ENCODE measurements at regions not wholly inside any gene's neighbourhood (a gene's known extent, or its start where the extent isn't known, plus 50 kb on each side); places are given as distances from the start of the nearest gene placed in this dataset.

GRCh38 chr2:235238537-235238936 is 255.3 kb upstream of the AGAP1 start (continued):
- no peak for TF ChIP-seq ZBTB20 (tag by site-specific recombination; IDR thresholded peaks at IDR 0.05)
- TF ChIP-seq ZNF626 (tag by site-specific recombination; IDR thresholded peaks at IDR 0.05), result no peak

- no peak overlapping the region for H3K4me3 ChIP-seq (ENCODE audit: low read depth, low read length)
- no peak for TF ChIP-seq ZNF571 (tag by site-specific recombination; IDR thresholded peaks at IDR 0.05)
- no peak for TF ChIP-seq ZNF645 (tag by site-specific recombination; IDR thresholded peaks at IDR 0.05)
- no peak for TF ChIP-seq OSR2 (tag by site-specific recombination; IDR thresholded peaks at IDR 0.05)
- TF ChIP-seq ZNF174 (tag by site-specific recombination; IDR thresholded peaks at IDR 0.05), result no peak
- TF ChIP-seq, protein P1, sequence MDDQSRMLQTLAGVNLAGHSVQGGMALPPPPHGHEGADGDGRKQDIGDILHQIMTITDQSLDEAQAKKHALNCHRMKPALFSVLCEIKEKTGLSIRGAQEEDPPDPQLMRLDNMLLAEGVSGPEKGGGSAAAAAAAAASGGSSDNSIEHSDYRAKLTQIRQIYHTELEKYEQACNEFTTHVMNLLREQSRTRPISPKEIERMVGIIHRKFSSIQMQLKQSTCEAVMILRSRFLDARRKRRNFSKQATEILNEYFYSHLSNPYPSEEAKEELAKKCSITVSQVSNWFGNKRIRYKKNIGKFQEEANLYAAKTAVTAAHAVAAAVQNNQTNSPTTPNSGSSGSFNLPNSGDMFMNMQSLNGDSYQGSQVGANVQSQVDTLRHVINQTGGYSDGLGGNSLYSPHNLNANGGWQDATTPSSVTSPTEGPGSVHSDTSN (CRISPR knock-in tag; IDR thresholded peaks at IDR 0.05), result no peak
- TF ChIP-seq WT1 (tag by site-specific recombination; IDR thresholded peaks at IDR 0.05), result no peak
- no peak for TF ChIP-seq ZNF561 (tag by site-specific recombination; IDR thresholded peaks at IDR 0.05; ENCODE audit: borderline replicate concordance)
- no peak for TF ChIP-seq EGR2 (tag by site-specific recombination; IDR thresholded peaks at IDR 0.05; ENCODE audit: low read depth)
- no peak for TF ChIP-seq ZNF184 (tag by site-specific recombination; IDR thresholded peaks at IDR 0.05)
- POLR2A ChIA-PET, result no interaction called here
- H3K4me1 ChIP-seq (ENCODE audit: control insufficient read depth, insufficient read depth, low read length), result peaks cover 4% of the 10 kb centered on the region; the same call in 1 of the 2 replicates
- no peak overlapping the region for H3K27ac ChIP-seq (ENCODE audit: extremely low read depth, low read depth, low read length)
- no peaks in the 10 kb centered on the region for H3K36me3 ChIP-seq (ENCODE audit: control insufficient read depth in 2 of 2, insufficient read depth in 1 of 2, low read length in 2 of 2)
- CTCF ChIA-PET, result interaction anchor here (0.8 kb wide), 1 partner anchor 299 kb away, joined by 3 read pairs; no protein-coding TSS in a partner anchor
- no peaks in the 10 kb centered on the region for H3K9me3 ChIP-seq (ENCODE audit: control insufficient read depth, insufficient read depth, low read depth, low read length)
Observed at GRCh38 chr2:235240574-235240973, 253.3 kb upstream of the AGAP1 start.

DNA sequence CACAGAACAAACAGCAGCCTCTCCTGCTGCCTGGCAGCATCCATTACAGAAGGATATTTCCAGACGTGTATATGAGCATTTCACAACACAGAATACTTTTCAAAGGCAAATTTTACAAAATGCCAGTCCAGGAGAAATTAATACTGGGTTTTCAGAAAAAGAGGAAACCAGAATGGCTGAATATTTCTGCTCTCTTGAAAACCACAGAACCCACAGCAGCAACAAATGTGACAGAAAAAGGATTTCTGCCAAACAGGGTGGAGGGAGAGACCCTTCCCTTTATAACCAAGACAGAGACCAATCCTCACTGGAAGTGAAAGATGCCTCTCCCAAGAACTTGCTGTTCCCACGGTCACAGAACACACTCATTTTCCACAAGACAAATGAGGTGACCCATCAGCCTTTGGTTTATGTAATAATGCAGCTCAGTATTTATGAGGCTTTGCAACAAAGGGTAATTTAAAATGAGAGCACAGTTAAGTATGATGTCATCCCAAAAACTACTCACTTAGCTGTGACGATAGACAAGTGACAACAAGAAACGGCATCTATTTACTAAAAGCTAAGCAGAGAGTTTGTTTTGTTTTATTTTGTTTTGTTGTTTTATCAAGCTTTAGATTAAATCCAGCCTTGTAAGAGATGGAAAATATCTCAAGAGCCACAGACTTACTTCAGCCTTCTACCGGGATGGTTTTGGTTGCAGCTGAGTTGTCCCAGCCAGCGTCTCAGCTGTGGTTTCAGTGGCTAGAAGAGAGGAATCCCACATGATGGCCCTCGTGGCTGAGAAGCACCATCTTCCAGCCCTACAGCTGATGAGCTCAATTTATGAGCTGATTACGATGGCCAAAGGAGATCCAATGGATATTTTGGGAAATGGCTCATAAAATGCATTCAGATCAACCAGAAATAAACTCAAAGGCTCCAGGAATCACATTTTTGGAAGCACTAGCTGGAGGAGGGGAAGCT is 249.3 kb upstream of the AGAP1 start:
- H3K27ac ChIP-seq (ENCODE audit: extremely low read depth, low read depth, low read length), result no peak overlapping the region
- ChIA-PET CTCF (interaction anchor here (0.6 kb wide), 2 partner anchors 32 to 925 kb away, joined by 3 read pairs; no protein-coding TSS in a partner anchor), POLR2A (no interaction called here)
- H3K4me1 ChIP-seq (ENCODE audit: control insufficient read depth, insufficient read depth, low read length), result peaks cover 4% of the 10 kb centered on the region; the same call in 1 of the 2 replicates
- H3K4me3 ChIP-seq (ENCODE audit: low read depth, low read length), result no peak overlapping the region
- no peaks in the 10 kb centered on the region for H3K9me3 ChIP-seq (ENCODE audit: control insufficient read depth, insufficient read depth, low read depth, low read length)
- no peaks in the 10 kb centered on the region for H3K36me3 ChIP-seq (ENCODE audit: control insufficient read depth in 2 of 2, insufficient read depth in 1 of 2, low read length in 2 of 2)
- TF ChIP-seq, protein P2, sequence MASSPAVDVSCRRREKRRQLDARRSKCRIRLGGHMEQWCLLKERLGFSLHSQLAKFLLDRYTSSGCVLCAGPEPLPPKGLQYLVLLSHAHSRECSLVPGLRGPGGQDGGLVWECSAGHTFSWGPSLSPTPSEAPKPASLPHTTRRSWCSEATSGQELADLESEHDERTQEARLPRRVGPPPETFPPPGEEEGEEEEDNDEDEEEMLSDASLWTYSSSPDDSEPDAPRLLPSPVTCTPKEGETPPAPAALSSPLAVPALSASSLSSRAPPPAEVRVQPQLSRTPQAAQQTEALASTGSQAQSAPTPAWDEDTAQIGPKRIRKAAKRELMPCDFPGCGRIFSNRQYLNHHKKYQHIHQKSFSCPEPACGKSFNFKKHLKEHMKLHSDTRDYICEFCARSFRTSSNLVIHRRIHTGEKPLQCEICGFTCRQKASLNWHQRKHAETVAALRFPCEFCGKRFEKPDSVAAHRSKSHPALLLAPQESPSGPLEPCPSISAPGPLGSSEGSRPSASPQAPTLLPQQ (tag by site-specific recombination; IDR thresholded peaks at IDR 0.05), result peak; percentile 22; the same call in 1 of the 2 replicates
- TF ChIP-seq ATF2 (tag by site-specific recombination; IDR thresholded peaks at IDR 0.05; ENCODE audit: low read depth) (peak; percentile 96), ZNF629 (tag by site-specific recombination; IDR thresholded peaks at IDR 0.05) (peak; percentile 94), ZNF184 (tag by site-specific recombination; IDR thresholded peaks at IDR 0.05) (no peak), GFI1B (tag by site-specific recombination; IDR thresholded peaks at IDR 0.05) (no peak), SP7 (tag by site-specific recombination; IDR thresholded peaks at IDR 0.05) (peak; percentile 50; the same call in 1 of the 2 replicates), ZNF148 (tag by site-specific recombination; IDR thresholded peaks at IDR 0.05; ENCODE audit: borderline replicate concordance) (no peak), ZNF211 (tag by site-specific recombination; IDR thresholded peaks at IDR 0.05; ENCODE audit: low read depth) (no peak), ZEB2 (tag by site-specific recombination; IDR thresholded peaks at IDR 0.05) (peak; percentile 55; the same call in 1 of the 2 replicates), TRIM28 (IDR thresholded peaks at IDR 0.05; ENCODE audit: borderline replicate concordance, low read length) (0 out of 2 replicates have a peak, but pooled peaks have one; percentile 14)
- TF ChIP-seq, protein P3, sequence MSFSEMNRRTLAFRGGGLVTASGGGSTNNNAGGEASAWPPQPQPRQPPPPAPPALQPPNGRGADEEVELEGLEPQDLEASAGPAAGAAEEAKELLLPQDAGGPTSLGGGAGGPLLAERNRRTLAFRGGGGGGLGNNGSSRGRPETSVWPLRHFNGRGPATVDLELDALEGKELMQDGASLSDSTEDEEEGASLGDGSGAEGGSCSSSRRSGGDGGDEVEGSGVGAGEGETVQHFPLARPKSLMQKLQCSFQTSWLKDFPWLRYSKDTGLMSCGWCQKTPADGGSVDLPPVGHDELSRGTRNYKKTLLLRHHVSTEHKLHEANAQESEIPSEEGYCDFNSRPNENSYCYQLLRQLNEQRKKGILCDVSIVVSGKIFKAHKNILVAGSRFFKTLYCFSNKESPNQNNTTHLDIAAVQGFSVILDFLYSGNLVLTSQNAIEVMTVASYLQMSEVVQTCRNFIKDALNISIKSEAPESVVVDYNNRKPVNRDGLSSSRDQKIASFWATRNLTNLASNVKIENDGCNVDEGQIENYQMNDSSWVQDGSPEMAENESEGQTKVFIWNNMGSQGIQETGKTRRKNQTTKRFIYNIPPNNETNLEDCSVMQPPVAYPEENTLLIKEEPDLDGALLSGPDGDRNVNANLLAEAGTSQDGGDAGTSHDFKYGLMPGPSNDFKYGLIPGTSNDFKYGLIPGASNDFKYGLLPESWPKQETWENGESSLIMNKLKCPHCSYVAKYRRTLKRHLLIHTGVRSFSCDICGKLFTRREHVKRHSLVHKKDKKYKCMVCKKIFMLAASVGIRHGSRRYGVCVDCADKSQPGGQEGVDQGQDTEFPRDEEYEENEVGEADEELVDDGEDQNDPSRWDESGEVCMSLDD (tag by site-specific recombination; IDR thresholded peaks at IDR 0.05), result no peak

All from HEK293 (cell line).